Neural cell (in vitro differentiated cells): ENCODE measurements at regions not wholly inside any gene's neighbourhood (a gene's known extent, or its start where the extent isn't known, plus 50 kb on each side); places are given as distances from the start of the nearest gene placed in this dataset.

Source experiments
- H2AFZ ChIP-seq: fragments of 200-600, 300-800 bp; sonication (generic), shearing (Covaris generic); 2 replicates; pipeline ENCODE4 v1.6.0; 2014; ENCODE audit warnings: low read depth, mild to moderate bottlenecking, antibody characterized with exemption, low read length, moderate library complexity
- H3F3A ChIP-seq: fragments of 200-600 bp; shearing (Covaris generic); 2 replicates; pipeline ENCODE4 v1.6.1; 2016; ENCODE audit warnings: mild to moderate bottlenecking, moderate library complexity, mixed read lengths, antibody characterized with exemption, low read length; ENCODE audit not compliant: insufficient read depth, poor library complexity, severe bottlenecking
- H3K27ac ChIP-seq: fragments of 200-600, 300-800 bp; sonication (generic), shearing (Covaris generic); 2 replicates; pipeline ENCODE4 v1.5.1; 2014; ENCODE audit warnings: mild to moderate bottlenecking, low read length, moderate library complexity
- H3K27me3 ChIP-seq: fragments of 300-800, 200-600 bp; sonication (generic), shearing (Covaris generic); 2 replicates; pipeline ENCODE4 v1.6.0; 2014; ENCODE audit warnings: mild to moderate bottlenecking, low read depth, low read length, moderate library complexity; ENCODE audit not compliant: insufficient read depth
- H3K36me3 ChIP-seq: fragments of 300-800, 200-600 bp; sonication (generic), shearing (Covaris generic); 2 replicates; pipeline ENCODE4 v1.5.1; 2014; ENCODE audit warnings: mild to moderate bottlenecking, antibody characterized with exemption, low read length, moderate library complexity; ENCODE audit not compliant: insufficient read depth
- H3K4me2 ChIP-seq: fragments of 300-800, 200-600 bp; sonication (generic), shearing (Covaris generic); 2 replicates; pipeline ENCODE4 v1.6.0; 2014; ENCODE audit warnings: mild to moderate bottlenecking, low read length
- H3K4me3 ChIP-seq: fragments of 300-800, 200-600 bp; sonication (generic), shearing (Covaris generic); 2 replicates; pipeline ENCODE4 v1.5.1; 2014; ENCODE audit warnings: mild to moderate bottlenecking, low read length, moderate library complexity
- H3K79me2 ChIP-seq: fragments of 200-600 bp; shearing (Covaris generic); replicated peaks from 2 replicates; pipeline ENCODE4 v1.6.0; 2014; ENCODE audit warnings: mild to moderate bottlenecking, low read length, moderate library complexity; ENCODE audit not compliant: insufficient read depth
- H3K9ac ChIP-seq: fragments of 300-800, 200-600 bp; sonication (generic), shearing (Covaris generic); 2 replicates; pipeline ENCODE4 v1.6.1; 2016; ENCODE audit warnings: mild to moderate bottlenecking, low read length, mixed read lengths
- H3K9me2 ChIP-seq: fragments of 200-600 bp; shearing (Covaris generic); 2 replicates; pipeline ENCODE4 v1.6.1; 2016; ENCODE audit warnings: mild to moderate bottlenecking, low read length, mixed read lengths; ENCODE audit not compliant: insufficient read depth
- H3K9me3 ChIP-seq: fragments of 200-600, 300-800 bp; sonication (generic), shearing (Covaris generic); 2 replicates; pipeline ENCODE4 v1.6.1; 2016; ENCODE audit warnings: mild to moderate bottlenecking, mixed run types, low read length, moderate library complexity, mixed read lengths
- H4K20me1 ChIP-seq: fragments of 200-600 bp; shearing (Covaris generic); 2 replicates; pipeline ENCODE4 v1.6.1; 2016; ENCODE audit warnings: mild to moderate bottlenecking, mixed run types; ENCODE audit not compliant: insufficient read depth
- CTCF ChIP-seq: fragments of 450-650 bp; IDR thresholded peaks from 2 replicates; pipeline ENCODE4 v1.5.1; 2014; ENCODE audit warnings: antibody characterized with exemption, mild to moderate bottlenecking, moderate library complexity; ENCODE audit not compliant: poor library complexity, severe bottlenecking
- EP300 ChIP-seq: fragments of 450-650 bp; conservative IDR thresholded peaks from 2 replicates; pipeline ENCODE4 v1.6.1; 2014; ENCODE audit warnings: antibody characterized with exemption, mild to moderate bottlenecking, moderate library complexity; ENCODE audit not compliant: poor library complexity, severe bottlenecking
- EZH2 ChIP-seq: fragments of 200-600, 300-800 bp; shearing (Covaris generic), sonication (generic); IDR thresholded peaks from 2 replicates; pipeline ENCODE4 v1.6.1; 2014; ENCODE audit warnings: antibody characterized with exemption, low read length, borderline replicate concordance, mild to moderate bottlenecking; ENCODE audit not compliant: insufficient read depth, poor library complexity, severe bottlenecking
- MXI1 ChIP-seq: fragments of 450-650 bp; conservative IDR thresholded peaks from 2 replicates; pipeline ENCODE4 v1.6.1; 2014; ENCODE audit warnings: antibody characterized with exemption, mild to moderate bottlenecking; ENCODE audit not compliant: poor library complexity, severe bottlenecking
- POLR2AphosphoS5 ChIP-seq: IDR thresholded peaks from 2 replicates; pipeline ENCODE4 v1.6.1; 2012
- RAD21 ChIP-seq: fragments of 450-650 bp; conservative IDR thresholded peaks from 2 replicates; pipeline ENCODE4 v1.6.1; 2014; ENCODE audit warnings: antibody characterized with exemption, mild to moderate bottlenecking, moderate library complexity
- REST ChIP-seq: IDR thresholded peaks from 2 replicates; pipeline ENCODE4 v1.6.1; 2012; ENCODE audit warnings: borderline replicate concordance
- SMC3 ChIP-seq: fragments of 450-650 bp; conservative IDR thresholded peaks from 2 replicates; pipeline ENCODE4 v1.6.1; 2014; ENCODE audit warnings: antibody characterized with exemption, mild to moderate bottlenecking, moderate library complexity; ENCODE audit not compliant: poor library complexity
- TAF1 ChIP-seq: IDR thresholded peaks from 2 replicates; pipeline ENCODE4 v1.6.1; 2012; ENCODE audit warnings: low read depth

GRCh38 chrX:140948827-140949226 lies 53.6 kb upstream of the SPANXB1 start:
- H4K20me1 ChIP-seq, result no peaks in the 10 kb centered on the region
- no peak overlapping the region for H3K4me2 ChIP-seq
- no peaks in the 10 kb centered on the region for H3K9me2 ChIP-seq
- H3K9ac ChIP-seq, result no peak overlapping the region
- no peak overlapping the region for H2AFZ ChIP-seq
- no peaks in the 10 kb centered on the region for H3K36me3 ChIP-seq
- no peaks in the 10 kb centered on the region for H3K9me3 ChIP-seq
- TF ChIP-seq MXI1 (no peak), RAD21 (no peak), EZH2 (no peak), POLR2AphosphoS5 (no peak), EP300 (no peak), CTCF (no peak), REST (no peak), SMC3 (no peak), TAF1 (no peak)
- no peak overlapping the region for H3K4me3 ChIP-seq
- H3K27ac ChIP-seq, result no peak overlapping the region
- no peaks in the 10 kb centered on the region for H3K27me3 ChIP-seq
- no peaks in the 10 kb centered on the region for H3F3A ChIP-seq
- no peaks in the 10 kb centered on the region for H3K79me2 ChIP-seq

GRCh38 chrX:140949233-140949632 lies 53.2 kb upstream of the SPANXB1 start:
- Histone ChIP-seq H3K9ac (no peak overlapping the region), H3K27me3 (no peaks in the 10 kb centered on the region), H3K36me3 (no peaks in the 10 kb centered on the region), H3K9me2 (no peaks in the 10 kb centered on the region), H3K9me3 (no peaks in the 10 kb centered on the region), H3K27ac (no peak overlapping the region), H3F3A (no peaks in the 10 kb centered on the region), H2AFZ (no peak overlapping the region), H3K4me2 (no peak overlapping the region), H4K20me1 (no peaks in the 10 kb centered on the region), H3K4me3 (no peak overlapping the region), H3K79me2 (no peaks in the 10 kb centered on the region)
- no peak for TF ChIP-seq CTCF
- TF ChIP-seq EZH2, result no peak
- TF ChIP-seq SMC3, result no peak
- TF ChIP-seq RAD21, result no peak
- no peak for TF ChIP-seq TAF1
- TF ChIP-seq POLR2AphosphoS5, result no peak
- no peak for TF ChIP-seq MXI1
- no peak for TF ChIP-seq REST
- TF ChIP-seq EP300, result no peak
